ENCODE measurements at regions not wholly inside any gene's neighbourhood (a gene's known extent, or its start where the extent isn't known, plus 50 kb on each side); places are given as distances from the start of the nearest gene placed in this dataset.

DNA sequence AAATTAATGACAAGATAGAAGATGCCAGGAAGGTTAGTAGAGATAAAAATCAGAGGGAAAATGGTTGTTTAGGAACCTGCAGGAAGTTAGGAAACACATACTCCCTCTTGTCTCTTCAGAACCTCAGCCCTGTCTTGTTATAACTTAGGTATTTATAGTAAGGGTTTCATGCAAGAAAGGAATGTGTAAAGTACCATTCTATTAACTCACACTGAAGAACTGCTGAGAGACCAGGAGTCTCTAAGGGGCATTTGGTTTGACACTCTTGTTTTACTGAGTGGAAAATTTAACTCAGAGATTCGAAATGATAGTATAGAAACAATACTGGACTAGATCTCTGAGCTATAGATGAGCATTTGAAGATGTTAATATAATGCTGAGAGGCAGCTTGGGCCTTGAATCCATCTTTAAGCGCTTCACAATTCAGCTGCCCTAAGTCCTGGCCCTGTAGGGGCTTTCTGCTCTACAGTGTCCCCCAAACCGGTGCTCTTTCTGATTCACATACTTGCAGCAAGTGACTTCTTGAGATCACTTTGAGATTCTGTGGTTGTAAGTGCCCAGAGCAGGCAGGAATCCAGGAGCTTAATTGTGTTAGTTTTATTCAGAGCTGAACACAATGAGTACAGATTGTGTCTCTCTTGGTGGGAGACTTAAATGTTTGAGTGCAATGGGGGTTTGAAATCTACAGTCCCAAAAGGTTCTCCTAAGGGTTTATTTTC is 235.0 kb upstream of the RGPD4 start:
- H3K4me1 ChIP-seq = peaks cover 0 to 4% of the 10 kb centered on the region in 2 donors
- no peaks in the 10 kb centered on the region for H3K27me3 ChIP-seq
- intact Hi-C loops (cut with DNase I) = no loop called here
- H3K9me3 ChIP-seq = no peaks in the 10 kb centered on the region
- TF ChIP-seq, protein P1, sequence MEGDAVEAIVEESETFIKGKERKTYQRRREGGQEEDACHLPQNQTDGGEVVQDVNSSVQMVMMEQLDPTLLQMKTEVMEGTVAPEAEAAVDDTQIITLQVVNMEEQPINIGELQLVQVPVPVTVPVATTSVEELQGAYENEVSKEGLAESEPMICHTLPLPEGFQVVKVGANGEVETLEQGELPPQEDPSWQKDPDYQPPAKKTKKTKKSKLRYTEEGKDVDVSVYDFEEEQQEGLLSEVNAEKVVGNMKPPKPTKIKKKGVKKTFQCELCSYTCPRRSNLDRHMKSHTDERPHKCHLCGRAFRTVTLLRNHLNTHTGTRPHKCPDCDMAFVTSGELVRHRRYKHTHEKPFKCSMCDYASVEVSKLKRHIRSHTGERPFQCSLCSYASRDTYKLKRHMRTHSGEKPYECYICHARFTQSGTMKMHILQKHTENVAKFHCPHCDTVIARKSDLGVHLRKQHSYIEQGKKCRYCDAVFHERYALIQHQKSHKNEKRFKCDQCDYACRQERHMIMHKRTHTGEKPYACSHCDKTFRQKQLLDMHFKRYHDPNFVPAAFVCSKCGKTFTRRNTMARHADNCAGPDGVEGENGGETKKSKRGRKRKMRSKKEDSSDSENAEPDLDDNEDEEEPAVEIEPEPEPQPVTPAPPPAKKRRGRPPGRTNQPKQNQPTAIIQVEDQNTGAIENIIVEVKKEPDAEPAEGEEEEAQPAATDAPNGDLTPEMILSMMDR (IDR thresholded peaks at IDR 0.05) = no peak
- DNase-seq (ENCODE audit: low spot score in 2 of 2) = no peak
- H3K36me3 ChIP-seq = no peaks in the 10 kb centered on the region
- no peak overlapping the region for H3K27ac ChIP-seq
- H3K4me3 ChIP-seq = no peak overlapping the region

DNA sequence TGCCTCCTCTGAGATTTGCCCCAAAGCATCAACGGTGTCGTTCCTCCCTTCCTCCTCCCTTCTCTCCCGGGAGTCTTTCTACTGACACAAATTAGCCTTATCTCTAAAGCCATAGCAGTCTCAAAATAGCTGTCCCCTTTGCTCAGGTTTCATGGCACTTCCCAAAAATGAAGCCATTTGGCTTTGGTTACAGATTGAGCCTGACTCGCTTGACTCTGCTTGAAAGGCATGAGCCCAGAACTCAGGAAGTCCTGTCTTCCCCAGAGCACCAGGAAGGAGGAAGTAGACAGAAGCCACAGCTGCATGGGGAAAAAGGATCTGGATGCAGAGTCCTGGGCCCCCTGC is 234.4 kb upstream of the RGPD4 start:
- Histone ChIP-seq H3K27ac (no peak overlapping the region), H3K27me3 (no peaks in the 10 kb centered on the region), H3K36me3 (no peaks in the 10 kb centered on the region), H3K9me3 (no peaks in the 10 kb centered on the region), H3K4me3 (no peak overlapping the region), H3K4me1 (peaks cover 0 to 4% of the 10 kb centered on the region in 2 donors)
- no peak for DNase-seq (ENCODE audit: low spot score in 2 of 2)
- intact Hi-C loops (cut with DNase I) = no loop called here
- TF ChIP-seq, protein P1 (IDR thresholded peaks at IDR 0.05) = no peak

DNA sequence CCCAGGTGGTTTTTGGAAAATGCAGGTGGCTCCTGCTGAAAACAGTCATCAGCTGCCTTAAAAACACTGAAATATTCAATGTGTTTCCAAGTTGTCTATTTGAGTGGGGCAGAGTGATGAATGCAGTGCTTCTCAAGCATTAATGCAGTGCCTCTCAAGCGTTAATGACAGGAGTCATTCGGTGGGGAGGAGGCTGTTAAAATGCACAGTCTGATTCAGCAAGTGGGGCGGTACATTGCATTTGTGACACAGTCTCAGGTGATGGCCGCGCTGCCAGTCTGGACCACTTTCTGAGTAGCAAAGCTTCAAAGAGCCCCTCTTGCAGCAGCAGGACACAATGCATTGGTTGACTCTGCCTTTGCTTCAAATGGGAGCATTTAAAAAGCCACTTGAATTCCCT is 231.4 kb upstream of the RGPD4 start:
- Histone ChIP-seq H3K4me3 (no peak overlapping the region), H3K27ac (no peak overlapping the region), H3K4me1 (peaks cover 0 to 4% of the 10 kb centered on the region in 2 donors), H3K27me3 (no peaks in the 10 kb centered on the region), H3K36me3 (no peaks in the 10 kb centered on the region), H3K9me3 (no peaks in the 10 kb centered on the region)
- intact Hi-C loops (cut with DNase I) = no loop called here
- TF ChIP-seq, protein P1 (IDR thresholded peaks at IDR 0.05) = no peak
- DNase-seq (ENCODE audit: low spot score in 2 of 2) = no peak

DNA sequence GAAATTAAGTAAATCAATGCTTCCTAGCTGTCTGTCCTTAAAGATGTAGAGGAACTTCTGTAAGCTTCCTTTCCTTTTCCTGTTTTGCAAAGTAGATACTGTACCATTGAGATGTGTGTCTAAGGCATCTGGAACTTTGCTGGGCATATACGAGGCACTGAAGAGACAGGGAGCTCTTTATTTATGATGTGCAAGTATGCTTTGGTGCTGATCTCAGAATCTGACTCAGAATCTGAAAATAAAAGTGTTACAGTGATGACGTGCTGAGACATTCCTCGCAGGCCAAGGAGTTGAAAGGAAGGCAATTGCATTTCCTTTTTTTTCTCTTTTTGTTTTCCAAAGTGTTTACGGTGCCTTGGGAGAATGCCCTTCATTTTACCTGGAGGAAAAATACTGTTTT is 230.9 kb upstream of the RGPD4 start:
- H3K4me1 ChIP-seq = peaks cover 0 to 4% of the 10 kb centered on the region in 2 donors
- H3K9me3 ChIP-seq = no peaks in the 10 kb centered on the region
- H3K4me3 ChIP-seq = no peak overlapping the region
- TF ChIP-seq, protein P1 (IDR thresholded peaks at IDR 0.05) = no peak
- intact Hi-C loops (cut with DNase I) = no loop called here
- no peaks in the 10 kb centered on the region for H3K27me3 ChIP-seq
- no peaks in the 10 kb centered on the region for H3K36me3 ChIP-seq
- no peak for DNase-seq (ENCODE audit: low spot score in 2 of 2)
- no peak overlapping the region for H3K27ac ChIP-seq

DNA sequence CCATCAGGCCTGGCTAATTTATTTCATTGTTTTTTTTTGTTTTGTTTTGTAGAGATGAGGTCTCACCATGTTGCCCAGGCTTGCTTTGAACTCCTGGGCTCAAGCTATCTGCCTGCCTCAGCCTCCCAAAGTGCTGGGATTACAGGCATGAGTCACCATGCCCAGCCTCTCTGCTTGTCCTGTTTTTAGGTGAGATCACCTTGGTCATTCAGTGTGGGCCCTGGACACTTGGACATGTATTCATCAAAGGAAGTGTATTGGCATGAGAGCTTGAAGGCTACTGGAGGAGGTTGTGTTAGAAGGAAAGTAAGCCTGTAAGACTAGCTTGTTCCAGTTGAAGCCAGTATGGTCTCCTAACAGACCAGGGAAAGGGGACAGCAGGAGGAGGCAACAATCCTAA is 229.2 kb upstream of the RGPD4 start:
- intact Hi-C loops (cut with DNase I) = no loop called here
- Histone ChIP-seq H3K4me1 (no peaks in the 10 kb centered on the region), H3K9me3 (no peaks in the 10 kb centered on the region), H3K4me3 (no peak overlapping the region), H3K36me3 (no peaks in the 10 kb centered on the region), H3K27me3 (no peaks in the 10 kb centered on the region), H3K27ac (no peak overlapping the region)
- no peak for DNase-seq (ENCODE audit: low spot score in 2 of 2)
- TF ChIP-seq, protein P1 (IDR thresholded peaks at IDR 0.05) = no peak

DNA sequence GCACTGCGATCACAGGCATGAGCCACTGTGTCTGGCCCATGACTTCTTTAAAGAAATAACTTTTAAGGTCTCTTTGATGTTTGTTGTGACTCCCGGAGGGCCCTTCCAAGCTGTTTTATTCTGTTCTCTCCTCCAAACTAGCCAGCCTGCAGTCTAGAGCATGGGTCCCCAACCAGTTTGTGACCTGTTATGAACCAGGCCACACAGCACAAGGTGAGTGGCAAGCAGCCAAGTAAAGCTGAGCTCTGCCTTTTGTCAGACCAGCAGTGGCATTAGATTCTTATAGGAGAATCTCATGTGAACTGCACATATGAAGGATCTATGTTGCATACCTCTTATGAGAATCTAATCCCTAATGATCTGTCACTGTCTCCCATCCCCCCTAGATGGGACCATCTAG is 223.9 kb upstream of the RGPD4 start:
- intact Hi-C loops (cut with DNase I) = no loop called here

More for the DNA sequence above, 223.9 kb upstream of the RGPD4 start:
- Histone ChIP-seq H3K27ac (no peak overlapping the region), H3K9me3 (no peaks in the 10 kb centered on the region), H3K4me1 (no peaks in the 10 kb centered on the region), H3K4me3 (no peak overlapping the region), H3K36me3 (no peaks in the 10 kb centered on the region), H3K27me3 (no peaks in the 10 kb centered on the region)
- no peak for DNase-seq (ENCODE audit: low spot score in 2 of 2)
- TF ChIP-seq, protein P1 (IDR thresholded peaks at IDR 0.05) = no peak
